Gastroesophageal sphincter (tissue), 3 donors: ENCODE measurements at regions not wholly inside any gene's neighbourhood (a gene's known extent, or its start where the extent isn't known, plus 50 kb on each side); places are given as distances from the start of the nearest gene placed in this dataset.

Experiments used
- CTCF ChIP-seq, 4 experiments: fragments of 200-600 bp in 2 of 4; fragments of 450-650 bp in 2 of 4; sonication (generic) in 1 of 4; IDR thresholded peaks; one replicate each; pipeline ENCODE4 v1.5.1; 2017 to 2019; ENCODE audit warnings: antibody characterized with exemption in 4 of 4, mild to moderate bottlenecking in 2 of 4, moderate library complexity in 2 of 4
- POLR2A ChIP-seq, 2 donors: fragments of 450-650 bp; IDR thresholded peaks; one replicate each; pipeline ENCODE4 v1.6.1; 2017; ENCODE audit warnings: antibody characterized with exemption in 2 of 2, mild to moderate bottlenecking in 2 of 2, moderate library complexity in 1 of 2

GRCh38 chr21:35908311-35909078 is 151.8 kb downstream of the SETD4 start:
- TF ChIP-seq POLR2A (IDR thresholded peaks at IDR 0.05), result no peak
- no peak for TF ChIP-seq CTCF (IDR thresholded peaks at IDR 0.05)
